ENCODE measurements at regions not wholly inside any gene's neighbourhood (a gene's known extent, or its start where the extent isn't known, plus 50 kb on each side); places are given as distances from the start of the nearest gene placed in this dataset.

- no peak for ATAC-seq
- intact Hi-C loops (cut with DNase I) = no loop called here
- TF ChIP-seq CTCF (IDR thresholded peaks at IDR 0.05) = no peak
These were observed 708.1 kb downstream of the SLC4A3 start for GRCh38 chr2:220335591-220335915.

GRCh38 chr2:220336771-220337170 is 709.3 kb downstream of the SLC4A3 start:
- intact Hi-C loops (cut with DNase I) = no loop called here
- H3K36me3 ChIP-seq = no peaks in the 10 kb centered on the region
- H3K4me3 ChIP-seq = no peak overlapping the region
- H3K27ac ChIP-seq = no peak overlapping the region
- H3K9me3 ChIP-seq = no peaks in the 10 kb centered on the region
- no peaks in the 10 kb centered on the region for H3K27me3 ChIP-seq
- no peak for DNase-seq
- H3K4me1 ChIP-seq = no peaks in the 10 kb centered on the region
- no peak for ATAC-seq
- TF ChIP-seq CTCF (IDR thresholded peaks at IDR 0.05) = no peak

More at GRCh38 chr2:220335591-220335915, 708.1 kb downstream of the SLC4A3 start:
- Histone ChIP-seq H3K27ac (no peak overlapping the region), H3K4me3 (no peak overlapping the region), H3K9me3 (no peaks in the 10 kb centered on the region), H3K4me1 (no peaks in the 10 kb centered on the region), H3K36me3 (no peaks in the 10 kb centered on the region), H3K27me3 (no peaks in the 10 kb centered on the region)
- no peak for DNase-seq

- intact Hi-C loops (cut with DNase I) = no loop called here
- Histone ChIP-seq H3K9me3 (no peaks in the 10 kb centered on the region), H3K27me3 (no peaks in the 10 kb centered on the region), H3K4me3 (no peak overlapping the region), H3K36me3 (no peaks in the 10 kb centered on the region), H3K4me1 (no peaks in the 10 kb centered on the region), H3K27ac (no peak overlapping the region)
- no peak for DNase-seq
- TF ChIP-seq CTCF (IDR thresholded peaks at IDR 0.05) = no peak
- no peak for ATAC-seq
These were observed 710.4 kb downstream of the SLC4A3 start for GRCh38 chr2:220337611-220338440.

GRCh38 chr2:220341014-220341413 is 713.6 kb downstream of the SLC4A3 start:
- intact Hi-C loops (cut with DNase I) = no loop called here
- DNase-seq (no peak), ATAC-seq (no peak)
- Histone ChIP-seq H3K27ac (no peak overlapping the region), H3K4me3 (no peak overlapping the region), H3K27me3 (no peaks in the 10 kb centered on the region), H3K36me3 (no peaks in the 10 kb centered on the region), H3K4me1 (no peaks in the 10 kb centered on the region), H3K9me3 (no peaks in the 10 kb centered on the region)
- no peak for TF ChIP-seq CTCF (IDR thresholded peaks at IDR 0.05)

GRCh38 chr2:220346919-220347318 is 719.5 kb downstream of the SLC4A3 start:
- H3K9me3 ChIP-seq = no peaks in the 10 kb centered on the region
- no peak overlapping the region for H3K27ac ChIP-seq
- H3K36me3 ChIP-seq = no peaks in the 10 kb centered on the region
- ATAC-seq = no peak
- H3K4me1 ChIP-seq = no peaks in the 10 kb centered on the region
- no peaks in the 10 kb centered on the region for H3K27me3 ChIP-seq
- H3K4me3 ChIP-seq = no peak overlapping the region
- intact Hi-C loops (cut with DNase I) = no loop called here
- TF ChIP-seq CTCF (IDR thresholded peaks at IDR 0.05) = no peak
- DNase-seq = no peak

GRCh38 chr2:220347626-220348025 is 720.2 kb downstream of the SLC4A3 start:
- DNase-seq (no peak), ATAC-seq (no peak)
- no peak for TF ChIP-seq CTCF (IDR thresholded peaks at IDR 0.05)
- intact Hi-C loops (cut with DNase I) = no loop called here
- Histone ChIP-seq H3K4me3 (no peak overlapping the region), H3K4me1 (no peaks in the 10 kb centered on the region), H3K36me3 (no peaks in the 10 kb centered on the region), H3K27me3 (no peaks in the 10 kb centered on the region), H3K9me3 (no peaks in the 10 kb centered on the region), H3K27ac (no peak overlapping the region)

All from upper lobe of right lung (tissue), 1 donor.